KBM-7 (cell line): ENCODE measurements at regions not wholly inside any gene's neighbourhood (a gene's known extent, or its start where the extent isn't known, plus 50 kb on each side); places are given as distances from the start of the nearest gene placed in this dataset.
A peak's percentile ranks its signal among the peaks of the same experiment; 100 is the strongest.

Experiments used
- DNase-seq: peaks from one replicate; pipeline ENCODE4 v3.0.0-alpha.2; 2015
- in situ Hi-C: fragments of 300-500 bp; cut with MboI; formaldehyde crosslinking; loops from 2 replicates; pipeline ENCODE4 v1.14.3; 2020; ENCODE audit warnings: low sequenced_read_pairs, low pct_unique_long_range_greater_than_20kb, mixed read lengths

GRCh38 chr2:71814885-71815284 is 332.8 kb downstream of the CYP26B1 start:
- in situ Hi-C loops: no loop called here

GRCh38 chr2:71813807-71814470 is 333.7 kb downstream of the CYP26B1 start:
- DNase-seq: no peak
- in situ Hi-C loops: no loop called here

More at GRCh38 chr2:71814885-71815284, 332.8 kb downstream of the CYP26B1 start:
- no peak for DNase-seq

GRCh38 chr2:71813315-71813714 is 334.3 kb downstream of the CYP26B1 start:
- in situ Hi-C loops: no loop called here
- no peak for DNase-seq

GRCh38 chr2:71812736-71813135 is 334.9 kb downstream of the CYP26B1 start:
- in situ Hi-C loops: no loop called here

GRCh38 chr2:71811726-71812125 is 335.9 kb downstream of the CYP26B1 start:
- in situ Hi-C loops: no loop called here
- DNase-seq: no peak

More at GRCh38 chr2:71812736-71813135, 334.9 kb downstream of the CYP26B1 start:
- no peak for DNase-seq

GRCh38 chr2:71811157-71811556 is 336.5 kb downstream of the CYP26B1 start:
- DNase-seq: no peak
- in situ Hi-C loops: no loop called here

- DNase-seq: no peak
- in situ Hi-C loops: no loop called here
Measured at GRCh38 chr2:71807581-71808451, 339.8 kb downstream of the CYP26B1 start.

- in situ Hi-C loops: no loop called here
- no peak for DNase-seq
Measured at GRCh38 chr2:71806432-71806831, 341.2 kb downstream of the CYP26B1 start.

- no peak for DNase-seq
Measured at GRCh38 chr2:71804281-71804751, 343.3 kb downstream of the CYP26B1 start.

GRCh38 chr2:71803398-71803797 is 344.3 kb downstream of the CYP26B1 start:
- no peak for DNase-seq
- in situ Hi-C loops: no loop called here

More at GRCh38 chr2:71804281-71804751, 343.3 kb downstream of the CYP26B1 start:
- in situ Hi-C loops: no loop called here

- in situ Hi-C loops: no loop called here
- no peak for DNase-seq
Measured at GRCh38 chr2:71802556-71802955, 345.1 kb downstream of the CYP26B1 start.

- DNase-seq: peak; percentile 12
- in situ Hi-C loops: no loop called here
Measured at GRCh38 chr2:71801969-71802368, 345.7 kb downstream of the CYP26B1 start.

- no peak for DNase-seq
- in situ Hi-C loops: no loop called here
Measured at GRCh38 chr2:71801556-71801955, 346.1 kb downstream of the CYP26B1 start.

GRCh38 chr2:71800851-71801250 is 346.8 kb downstream of the CYP26B1 start:
- DNase-seq: no peak
- in situ Hi-C loops: no loop called here

GRCh38 chr2:71800106-71800809 is 346.9 kb downstream of the DYSF start:
- in situ Hi-C loops: no loop called here
- DNase-seq: no peak

- in situ Hi-C loops: no loop called here
- DNase-seq: no peak
Measured at GRCh38 chr2:71799013-71799575, 345.7 kb downstream of the DYSF start.

GRCh38 chr2:71798266-71799012 is 345.1 kb downstream of the DYSF start:
- in situ Hi-C loops: no loop called here
- DNase-seq: peak; percentile 29

GRCh38 chr2:71797035-71797810 is 343.9 kb downstream of the DYSF start:
- no peak for DNase-seq
- in situ Hi-C loops: no loop called here
